Kasumi-1 (cell line): ENCODE measurements at regions not wholly inside any gene's neighbourhood (a gene's known extent, or its start where the extent isn't known, plus 50 kb on each side); places are given as distances from the start of the nearest gene placed in this dataset.
"Not testable (repeated sequence)": the region's sequence is repeated elsewhere in the genome, so short reads cannot be mapped to it uniquely, and the experiment has no call there.

Experiments used
- DNase-seq, 2 experiments: peaks; one replicate each; lab custom pipeline; 2025; lab: John Stamatoyannopoulos, UW

DNA sequence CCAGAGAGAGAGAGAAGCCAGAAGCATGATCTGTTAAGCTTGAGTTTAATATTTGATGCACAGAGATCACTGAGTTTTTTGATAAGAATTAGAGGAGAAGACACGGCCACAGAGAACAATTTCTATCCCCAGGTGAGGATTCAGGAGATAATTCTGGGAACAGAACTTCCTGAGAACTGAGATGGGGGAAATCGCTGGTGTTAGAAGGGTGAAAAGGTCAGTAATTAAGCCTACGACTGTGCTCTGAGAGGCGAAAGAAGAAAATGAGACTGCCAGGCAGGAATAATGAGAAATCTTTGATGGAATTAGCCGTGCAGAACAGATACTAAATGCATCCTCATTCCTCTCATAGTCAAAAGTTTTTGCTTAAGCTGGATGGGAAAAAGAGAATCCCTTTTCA lies 61.9 kb upstream of the EEF2KMT start:
- not testable (repeated sequence) for DNase-seq

DNA sequence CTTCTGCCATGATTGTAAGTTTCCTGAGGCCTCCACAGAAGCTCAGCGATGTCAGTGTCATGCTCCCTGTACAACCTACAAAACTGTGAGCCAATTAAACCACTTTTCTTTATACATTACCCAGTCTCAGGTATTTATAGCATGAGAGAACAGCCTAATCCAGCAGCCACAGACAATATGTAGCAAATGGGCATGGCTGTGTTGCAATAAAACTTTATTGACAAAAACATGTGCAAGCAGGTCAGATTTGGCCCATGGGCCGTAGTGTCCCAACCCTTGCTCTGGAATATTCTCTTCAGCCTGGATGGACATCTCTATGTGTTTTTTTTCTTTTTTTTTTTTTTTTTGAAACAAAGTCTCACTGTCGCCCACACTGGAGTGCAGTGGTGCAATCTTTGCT lies 60.9 kb upstream of the EEF2KMT start:
- no peak for DNase-seq

DNA sequence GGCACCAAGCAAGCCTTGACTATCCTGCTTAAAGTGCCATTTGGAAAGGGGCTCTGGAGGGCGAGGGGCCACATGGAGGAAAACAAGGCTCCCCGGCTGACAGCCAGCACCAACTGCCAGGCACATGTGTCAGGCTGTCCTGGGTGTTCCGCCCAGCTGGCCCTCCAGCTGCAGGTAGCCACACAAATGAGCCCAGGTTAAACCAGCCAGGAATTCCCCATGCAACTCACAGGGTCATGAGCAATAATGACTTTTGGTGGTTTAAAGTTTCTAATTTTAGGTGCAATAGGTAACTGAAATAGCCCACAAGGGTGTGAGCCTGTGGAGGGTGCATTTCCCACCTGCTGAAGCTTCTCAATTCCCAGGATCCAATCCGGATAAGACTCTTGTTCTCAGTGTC lies 58.9 kb upstream of the EEF2KMT start:
- DNase-seq, result not testable (repeated sequence)

DNA sequence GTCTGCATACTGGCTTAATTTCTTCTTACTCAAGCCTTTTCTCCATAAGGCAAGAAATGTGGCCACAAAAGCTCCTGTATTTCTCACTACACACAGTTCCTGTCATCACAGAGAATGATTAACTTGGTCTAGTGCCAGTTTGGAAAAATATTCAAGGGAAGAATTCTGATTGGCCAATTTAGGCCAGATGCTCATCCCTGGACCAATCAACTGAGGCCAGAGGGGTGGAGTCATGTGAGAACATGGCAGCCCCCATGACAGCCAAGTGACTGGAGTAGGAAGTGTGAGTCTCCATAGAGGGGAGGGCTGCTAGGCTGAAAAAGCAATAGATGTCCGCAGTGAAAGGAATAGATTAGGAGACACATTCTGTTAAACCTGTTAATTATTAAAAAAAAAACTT lies 56.4 kb upstream of the EEF2KMT start:
- DNase-seq, result not testable (repeated sequence)

DNA sequence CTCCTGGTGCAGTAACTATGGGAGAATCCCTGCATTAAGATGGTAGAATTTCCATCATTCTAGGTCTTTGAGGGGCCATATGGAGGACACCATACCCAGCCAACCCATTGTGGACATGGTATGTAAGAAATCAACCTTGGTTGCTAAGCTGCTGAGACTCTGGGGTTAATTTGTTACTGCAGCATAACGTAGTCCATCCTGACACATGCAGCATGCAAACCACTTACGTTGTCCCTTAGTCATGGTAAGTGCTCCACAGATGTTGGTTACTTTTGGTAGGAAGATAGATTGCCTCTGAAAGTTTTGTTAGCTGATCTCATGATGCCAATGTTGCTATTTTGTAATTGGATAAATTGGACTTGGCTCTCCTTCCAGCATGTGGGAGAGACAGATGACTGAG lies 53.8 kb upstream of the EEF2KMT start:
- DNase-seq, result not testable (repeated sequence)
